Fibroblast of villous mesenchyme (primary cell): ENCODE measurements at regions not wholly inside any gene's neighbourhood (a gene's known extent, or its start where the extent isn't known, plus 50 kb on each side); places are given as distances from the start of the nearest gene placed in this dataset.

ENCODE experiments used
- DNase-seq: peaks from one replicate; pipeline ENCODE4 v3.0.0-alpha.2; 2010; ENCODE audit warnings: low read depth
- H3K4me3 ChIP-seq: 2 replicates; pipeline ENCODE4 v1.5.1; 2011; ENCODE audit warnings: low read depth, mild to moderate bottlenecking, low read length
- CTCF ChIP-seq: IDR thresholded peaks from 2 replicates; pipeline ENCODE4 v1.5.1; 2012; ENCODE audit warnings: low read depth, mild to moderate bottlenecking, low read length; ENCODE audit not compliant: insufficient read depth

GRCh38 chrX:4841216-4841745 is 1127.8 kb upstream of the PRKX start:
- TF ChIP-seq CTCF, result no peak
- no peak overlapping the region for H3K4me3 ChIP-seq
- no peak for DNase-seq

- no peak for TF ChIP-seq CTCF
- no peak overlapping the region for H3K4me3 ChIP-seq
- no peak for DNase-seq
Observed at GRCh38 chrX:4831574-4831973, 1118.1 kb upstream of the PRKX start.

GRCh38 chrX:4830880-4831557 is 1117.6 kb upstream of the PRKX start:
- H3K4me3 ChIP-seq, result no peak overlapping the region
- no peak for DNase-seq
- TF ChIP-seq CTCF, result no peak

GRCh38 chrX:4825550-4825949 is 1112.1 kb upstream of the PRKX start:
- no peak for TF ChIP-seq CTCF
- DNase-seq, result no peak
- H3K4me3 ChIP-seq, result no peak overlapping the region

GRCh38 chrX:4809571-4809970 is 1096.1 kb upstream of the PRKX start:
- H3K4me3 ChIP-seq, result no peak overlapping the region
- no peak for TF ChIP-seq CTCF
- DNase-seq, result no peak

GRCh38 chrX:4805502-4805901 is 1092.1 kb upstream of the PRKX start:
- DNase-seq, result no peak
- no peak for TF ChIP-seq CTCF
- H3K4me3 ChIP-seq, result no peak overlapping the region

GRCh38 chrX:4800756-4801155 is 1087.3 kb upstream of the PRKX start:
- DNase-seq, result no peak
- no peak overlapping the region for H3K4me3 ChIP-seq
- TF ChIP-seq CTCF, result no peak
